BE2C (cell line): ENCODE measurements at regions not wholly inside any gene's neighbourhood (a gene's known extent, or its start where the extent isn't known, plus 50 kb on each side); places are given as distances from the start of the nearest gene placed in this dataset.

Source experiments
- DNase-seq: peaks from one replicate; pipeline ENCODE4 v3.0.0-alpha.2; 2020
- H3K27me3 ChIP-seq: fragments of 250-450 bp; sonication (Bioruptor Pico); 2 replicates; pipeline ENCODE4 v1.5.1; 2020; ENCODE audit warnings: mild to moderate bottlenecking
- H3K36me3 ChIP-seq: fragments of 250-450 bp; sonication (Bioruptor Pico); 2 replicates; pipeline ENCODE4 v1.5.1; 2020; ENCODE audit warnings: mild to moderate bottlenecking
- H3K4me1 ChIP-seq: fragments of 250-450 bp; sonication (Bioruptor Pico); 2 replicates; pipeline ENCODE4 v1.5.1; 2020
- H3K4me3 ChIP-seq: 2 replicates; pipeline ENCODE4 v1.5.1; 2011; ENCODE audit warnings: low read depth, low read length
- H3K9me3 ChIP-seq: fragments of 250-450 bp; sonication (Bioruptor Pico); 2 replicates; pipeline ENCODE4 v1.5.1; 2020
- TF ChIP-seq, protein P1 (sequence below): IDR thresholded peaks from 2 replicates; pipeline ENCODE4 v1.5.1; 2012; ENCODE audit warnings: mild to moderate bottlenecking, low read depth, low read length

DNA sequence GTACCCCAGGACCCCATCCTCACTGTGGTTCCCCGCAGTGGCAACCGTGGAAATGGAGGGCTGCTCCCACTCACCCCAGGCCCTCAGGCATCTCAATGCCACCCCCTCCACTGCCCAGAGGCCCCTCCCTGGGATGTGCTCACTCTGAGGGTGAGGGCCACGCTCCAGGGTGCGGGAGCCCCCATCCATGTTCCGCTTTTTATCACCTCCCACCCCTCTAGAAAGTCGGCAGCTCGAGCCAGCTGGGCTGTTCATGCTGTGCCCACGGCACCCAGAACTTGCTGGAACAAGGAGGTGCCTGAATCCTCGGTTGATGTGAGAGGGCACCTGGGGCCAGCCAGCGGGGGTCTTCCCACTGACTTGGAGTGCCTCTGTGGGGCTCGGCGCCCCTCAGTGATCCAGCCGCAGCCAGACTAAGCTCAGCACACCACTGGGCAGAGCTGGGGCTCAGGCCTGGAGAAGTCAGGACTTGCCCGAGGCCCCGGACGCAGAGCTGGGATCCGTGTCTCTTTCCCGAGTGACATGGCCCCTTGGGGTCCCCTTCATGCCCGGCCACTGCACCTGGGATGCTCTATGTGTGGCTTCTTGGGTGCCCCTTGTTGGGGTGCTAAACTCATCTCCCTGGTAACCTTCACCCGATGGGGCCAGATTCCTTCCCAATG lies 143.1 kb upstream of the GSE1 start:
- H3K4me1 ChIP-seq: peaks cover 57% of the 10 kb centered on the region
- no peaks in the 10 kb centered on the region; the same call in 1 of the 2 replicates for H3K9me3 ChIP-seq
- no peak overlapping the region for H3K4me3 ChIP-seq
- TF ChIP-seq, protein P1, sequence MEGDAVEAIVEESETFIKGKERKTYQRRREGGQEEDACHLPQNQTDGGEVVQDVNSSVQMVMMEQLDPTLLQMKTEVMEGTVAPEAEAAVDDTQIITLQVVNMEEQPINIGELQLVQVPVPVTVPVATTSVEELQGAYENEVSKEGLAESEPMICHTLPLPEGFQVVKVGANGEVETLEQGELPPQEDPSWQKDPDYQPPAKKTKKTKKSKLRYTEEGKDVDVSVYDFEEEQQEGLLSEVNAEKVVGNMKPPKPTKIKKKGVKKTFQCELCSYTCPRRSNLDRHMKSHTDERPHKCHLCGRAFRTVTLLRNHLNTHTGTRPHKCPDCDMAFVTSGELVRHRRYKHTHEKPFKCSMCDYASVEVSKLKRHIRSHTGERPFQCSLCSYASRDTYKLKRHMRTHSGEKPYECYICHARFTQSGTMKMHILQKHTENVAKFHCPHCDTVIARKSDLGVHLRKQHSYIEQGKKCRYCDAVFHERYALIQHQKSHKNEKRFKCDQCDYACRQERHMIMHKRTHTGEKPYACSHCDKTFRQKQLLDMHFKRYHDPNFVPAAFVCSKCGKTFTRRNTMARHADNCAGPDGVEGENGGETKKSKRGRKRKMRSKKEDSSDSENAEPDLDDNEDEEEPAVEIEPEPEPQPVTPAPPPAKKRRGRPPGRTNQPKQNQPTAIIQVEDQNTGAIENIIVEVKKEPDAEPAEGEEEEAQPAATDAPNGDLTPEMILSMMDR: no peak
- no peaks in the 10 kb centered on the region for H3K27me3 ChIP-seq
- DNase-seq: no peak
- peaks cover 4% of the 10 kb centered on the region; the same call in 1 of the 2 replicates for H3K36me3 ChIP-seq

DNA sequence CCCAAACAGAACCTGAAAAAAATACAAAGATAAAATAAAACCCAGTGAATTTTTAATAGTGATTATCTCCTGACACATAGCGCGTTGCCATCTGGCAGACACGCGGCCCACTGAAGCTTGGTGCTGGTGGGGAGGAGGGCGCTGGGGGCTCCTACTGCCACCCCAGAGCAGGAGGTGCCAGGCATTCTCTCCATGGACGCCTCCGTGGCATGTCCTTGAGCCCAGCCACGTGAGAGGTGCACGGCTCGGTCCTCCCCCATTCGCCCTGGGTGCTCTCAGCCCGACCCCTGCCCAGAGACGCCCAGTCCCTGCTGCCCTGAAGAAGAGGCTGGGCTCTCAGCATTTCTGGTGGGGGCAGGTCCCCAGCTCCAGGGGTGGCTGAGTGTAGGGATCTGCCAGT lies 142.2 kb upstream of the GSE1 start:
- H3K4me1 ChIP-seq: peaks cover 56% of the 10 kb centered on the region
- TF ChIP-seq, protein P1: no peak
- DNase-seq: no peak
- H3K9me3 ChIP-seq: no peaks in the 10 kb centered on the region; the same call in 1 of the 2 replicates
- H3K27me3 ChIP-seq: no peaks in the 10 kb centered on the region
- no peak overlapping the region for H3K4me3 ChIP-seq
- no peaks in the 10 kb centered on the region; the same call in 1 of the 2 replicates for H3K36me3 ChIP-seq

DNA sequence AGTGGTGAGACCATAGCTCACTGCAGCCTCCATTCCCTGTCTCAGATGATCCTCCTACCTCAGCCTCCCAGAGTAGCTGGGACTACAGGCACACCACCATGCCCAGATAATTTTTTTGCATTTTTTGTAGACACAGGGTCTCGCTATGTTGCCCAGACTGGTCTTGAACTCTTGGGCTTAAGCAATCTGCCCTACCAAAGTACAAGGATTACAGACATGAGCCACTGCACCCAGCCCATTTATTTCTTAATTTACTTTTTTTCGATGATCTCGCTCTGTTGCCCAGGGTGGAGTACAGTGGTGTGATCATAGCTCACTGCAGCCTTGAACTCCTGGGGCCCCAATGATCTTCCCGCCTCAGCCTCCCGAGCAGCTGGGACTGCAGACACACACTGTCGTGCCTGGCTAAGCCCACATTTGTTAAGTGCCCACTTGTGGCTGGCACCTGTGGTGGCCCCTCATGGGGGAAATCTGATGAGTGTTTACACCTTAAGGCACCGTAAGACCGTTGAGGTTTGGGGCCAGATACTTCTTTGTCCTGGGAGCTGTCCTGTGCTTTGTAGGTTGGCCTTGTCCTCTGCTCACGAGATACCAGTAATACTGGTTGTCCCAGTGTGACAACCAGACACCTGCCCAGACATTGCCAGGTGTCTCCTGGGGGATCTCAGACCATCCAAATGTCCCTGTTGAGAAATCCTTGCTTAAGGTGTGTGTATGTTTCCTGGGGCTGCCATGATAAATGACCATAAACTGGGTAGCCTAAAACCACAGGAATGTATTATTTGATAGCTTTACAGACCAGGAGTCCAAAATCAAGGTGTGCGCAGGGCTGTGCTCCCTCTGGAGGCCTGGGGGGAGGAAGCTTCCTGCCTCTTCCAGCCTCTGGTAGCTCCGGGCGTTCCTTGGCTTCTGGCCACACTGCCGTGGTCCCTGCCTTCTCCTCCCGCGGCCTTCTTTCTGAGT lies 141.4 kb upstream of the GSE1 start:
- no peaks in the 10 kb centered on the region; the same call in 1 of the 2 replicates for H3K36me3 ChIP-seq
- TF ChIP-seq, protein P1: no peak
- DNase-seq: no peak
- H3K4me1 ChIP-seq: peaks cover 53% of the 10 kb centered on the region
- H3K9me3 ChIP-seq: no peaks in the 10 kb centered on the region; the same call in 1 of the 2 replicates
- no peaks in the 10 kb centered on the region for H3K27me3 ChIP-seq
- H3K4me3 ChIP-seq: no peak overlapping the region

DNA sequence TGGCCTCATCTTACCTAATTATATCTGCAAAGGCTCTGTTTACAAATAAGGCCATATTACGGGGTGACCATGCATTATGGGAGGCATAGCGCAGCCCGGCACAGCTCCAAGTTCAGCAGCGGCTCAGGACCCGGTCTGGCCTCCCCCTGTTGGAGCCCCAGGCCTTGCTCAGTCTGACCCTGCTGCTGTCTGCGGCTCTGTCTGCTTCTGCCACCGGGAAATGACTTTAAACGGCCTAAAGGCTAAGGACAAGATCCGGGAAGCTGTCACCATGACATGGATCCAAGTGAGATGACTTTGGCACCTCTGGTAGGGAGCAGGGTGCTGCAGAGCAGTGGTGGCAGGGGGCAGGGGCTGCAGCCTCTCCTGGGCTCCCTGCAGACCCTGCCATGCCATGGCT lies 140.6 kb upstream of the GSE1 start:
- H3K27me3 ChIP-seq: no peaks in the 10 kb centered on the region
- H3K4me1 ChIP-seq: peaks cover 47% of the 10 kb centered on the region
- no peak overlapping the region for H3K4me3 ChIP-seq

DNA sequence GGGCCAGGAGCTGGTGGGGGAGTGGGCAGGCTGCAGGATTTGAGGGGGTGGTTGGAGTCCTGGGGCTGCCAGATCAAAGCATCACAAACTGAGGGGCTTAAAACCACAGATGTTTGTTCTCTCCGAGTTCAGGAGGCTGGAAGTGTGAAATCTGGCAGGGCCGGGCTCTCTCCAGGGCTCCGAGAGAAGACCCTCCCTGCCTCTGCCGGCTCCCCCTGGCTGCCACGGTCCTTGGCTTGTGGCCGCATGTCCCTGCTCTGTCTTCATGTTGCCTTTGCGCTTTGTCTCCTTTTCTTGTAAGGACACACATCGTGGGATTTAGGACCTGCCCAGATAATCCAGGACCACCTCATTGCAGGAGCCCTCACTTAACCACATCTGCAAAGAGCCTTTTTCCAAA lies 139.8 kb upstream of the GSE1 start:
- Histone ChIP-seq H3K4me3 (no peak overlapping the region), H3K36me3 (no peaks in the 10 kb centered on the region; the same call in 1 of the 2 replicates), H3K9me3 (no peaks in the 10 kb centered on the region; the same call in 1 of the 2 replicates), H3K27me3 (no peaks in the 10 kb centered on the region), H3K4me1 (peaks cover 47% of the 10 kb centered on the region)
- TF ChIP-seq, protein P1: no peak
- DNase-seq: no peak

More for the DNA sequence above, 140.6 kb upstream of the GSE1 start:
- TF ChIP-seq, protein P1: no peak
- Histone ChIP-seq H3K9me3 (no peaks in the 10 kb centered on the region; the same call in 1 of the 2 replicates), H3K36me3 (no peaks in the 10 kb centered on the region; the same call in 1 of the 2 replicates)
- no peak for DNase-seq
